ENCODE measurements at regions not wholly inside any gene's neighbourhood (a gene's known extent, or its start where the extent isn't known, plus 50 kb on each side); places are given as distances from the start of the nearest gene placed in this dataset.

DNA sequence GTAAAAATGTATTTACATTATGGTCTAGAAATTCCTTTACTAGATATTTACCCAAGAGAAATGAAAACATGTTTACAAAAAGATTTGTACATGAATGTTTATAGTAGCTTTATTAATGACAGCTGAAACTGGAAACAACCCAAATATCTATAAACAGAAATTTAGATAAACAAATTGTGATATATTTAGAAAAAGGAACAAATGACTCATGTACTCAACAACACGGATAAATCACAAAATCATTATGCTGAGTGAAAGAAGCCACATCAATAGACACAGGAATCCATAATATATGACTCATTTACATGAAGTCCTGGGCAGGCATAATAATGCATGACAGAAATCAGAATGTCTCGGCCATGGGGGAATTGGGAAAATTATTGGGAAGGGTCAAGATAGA, 1020.2 kb downstream of the SQOR start:
- TF ChIP-seq, protein P1, sequence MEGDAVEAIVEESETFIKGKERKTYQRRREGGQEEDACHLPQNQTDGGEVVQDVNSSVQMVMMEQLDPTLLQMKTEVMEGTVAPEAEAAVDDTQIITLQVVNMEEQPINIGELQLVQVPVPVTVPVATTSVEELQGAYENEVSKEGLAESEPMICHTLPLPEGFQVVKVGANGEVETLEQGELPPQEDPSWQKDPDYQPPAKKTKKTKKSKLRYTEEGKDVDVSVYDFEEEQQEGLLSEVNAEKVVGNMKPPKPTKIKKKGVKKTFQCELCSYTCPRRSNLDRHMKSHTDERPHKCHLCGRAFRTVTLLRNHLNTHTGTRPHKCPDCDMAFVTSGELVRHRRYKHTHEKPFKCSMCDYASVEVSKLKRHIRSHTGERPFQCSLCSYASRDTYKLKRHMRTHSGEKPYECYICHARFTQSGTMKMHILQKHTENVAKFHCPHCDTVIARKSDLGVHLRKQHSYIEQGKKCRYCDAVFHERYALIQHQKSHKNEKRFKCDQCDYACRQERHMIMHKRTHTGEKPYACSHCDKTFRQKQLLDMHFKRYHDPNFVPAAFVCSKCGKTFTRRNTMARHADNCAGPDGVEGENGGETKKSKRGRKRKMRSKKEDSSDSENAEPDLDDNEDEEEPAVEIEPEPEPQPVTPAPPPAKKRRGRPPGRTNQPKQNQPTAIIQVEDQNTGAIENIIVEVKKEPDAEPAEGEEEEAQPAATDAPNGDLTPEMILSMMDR (IDR thresholded peaks at IDR 0.05; ENCODE audit: insufficient read depth, low read depth, low read length, missing control alignments) = no peak
- H3K4me3 ChIP-seq (ENCODE audit: low read depth, low read length) = no peak overlapping the region
- DNase-seq (ENCODE audit: low read depth) = peak; percentile 46

DNA sequence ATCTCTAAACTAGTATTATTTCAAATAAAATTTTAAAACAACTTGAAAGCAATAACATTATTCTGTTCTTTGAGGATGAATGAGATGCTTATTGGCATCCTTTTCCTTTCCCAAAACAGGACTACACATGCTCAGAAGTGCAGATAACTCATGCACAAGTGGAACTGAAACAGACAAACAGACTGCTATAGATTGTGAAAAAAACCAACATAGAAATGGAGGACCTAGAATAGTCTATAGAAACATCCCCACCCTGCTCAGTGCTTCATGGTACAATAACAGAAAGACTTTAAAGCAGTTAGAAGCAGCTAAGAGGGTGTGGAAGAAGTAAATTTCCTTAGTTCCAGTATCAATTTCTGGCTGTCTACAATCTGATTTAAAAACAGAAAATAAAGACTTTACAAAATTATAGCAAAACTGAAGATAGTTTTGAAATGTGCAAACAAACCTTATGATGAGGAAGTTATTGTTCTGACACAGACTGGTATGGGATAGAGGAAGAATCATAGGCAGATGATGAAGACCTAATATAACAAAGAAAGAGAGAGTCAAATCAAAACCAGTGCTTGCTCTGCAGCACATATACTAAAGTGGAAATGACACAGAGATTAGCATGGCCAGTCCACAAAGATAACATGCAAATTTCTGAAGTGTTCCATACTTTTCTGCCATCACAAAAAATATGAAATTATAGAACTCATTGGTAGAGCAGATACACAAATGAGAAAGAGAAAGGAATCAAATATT, 1025.4 kb downstream of the SQOR start:
- DNase-seq (ENCODE audit: low read depth) = peak; percentile 48
- TF ChIP-seq, protein P1 (IDR thresholded peaks at IDR 0.05; ENCODE audit: insufficient read depth, low read depth, low read length, missing control alignments) = no peak
- peak overlapping the region; percentile 29 for H3K4me3 ChIP-seq (ENCODE audit: low read depth, low read length)

DNA sequence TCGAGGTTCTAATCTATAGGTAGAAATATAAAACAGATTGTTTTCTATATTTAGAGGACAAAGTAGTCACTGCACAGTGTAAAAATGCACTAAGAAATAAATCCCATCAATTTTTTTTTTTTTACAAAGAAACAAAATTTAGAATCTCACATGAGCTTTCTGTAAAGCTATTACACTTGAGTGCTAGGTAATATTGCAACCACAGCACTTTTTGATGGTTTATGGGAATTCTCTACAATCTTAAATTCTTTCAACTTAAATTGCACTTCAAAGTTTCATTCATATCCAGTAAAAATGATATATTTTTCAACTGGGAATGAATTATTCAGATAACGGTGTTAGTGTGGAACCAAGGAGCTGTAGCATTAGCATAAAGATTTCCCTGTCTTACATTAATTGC, 1035.4 kb downstream of the SQOR start:
- no peak for DNase-seq (ENCODE audit: low read depth)
- TF ChIP-seq, protein P1 (IDR thresholded peaks at IDR 0.05; ENCODE audit: insufficient read depth, low read depth, low read length, missing control alignments) = no peak

DNA sequence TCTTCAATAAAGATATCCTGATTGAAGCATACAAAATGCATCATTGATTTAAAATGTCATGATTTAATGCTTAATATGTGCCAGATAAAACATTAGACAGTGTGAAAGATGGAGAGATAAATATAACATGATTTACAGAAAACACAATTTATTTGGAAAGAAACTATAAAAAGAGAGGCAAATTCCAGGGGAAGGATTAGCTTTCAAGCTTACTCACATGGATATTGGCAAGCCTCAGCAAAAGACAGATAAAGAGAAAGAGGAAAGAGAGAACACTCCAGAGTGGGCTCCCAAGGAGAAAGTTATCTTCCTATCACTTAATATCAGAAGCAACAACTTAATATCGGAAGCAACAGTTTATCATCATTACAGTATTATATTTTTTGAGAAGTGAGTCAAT, 1036.5 kb downstream of the SQOR start:
- DNase-seq (ENCODE audit: low read depth) = no peak
- H3K4me3 ChIP-seq (ENCODE audit: low read depth, low read length) = no peak overlapping the region
- TF ChIP-seq, protein P1 (IDR thresholded peaks at IDR 0.05; ENCODE audit: insufficient read depth, low read depth, low read length, missing control alignments) = no peak

More for the DNA sequence above, 1035.4 kb downstream of the SQOR start:
- H3K4me3 ChIP-seq (ENCODE audit: low read depth, low read length) = no peak overlapping the region

DNA sequence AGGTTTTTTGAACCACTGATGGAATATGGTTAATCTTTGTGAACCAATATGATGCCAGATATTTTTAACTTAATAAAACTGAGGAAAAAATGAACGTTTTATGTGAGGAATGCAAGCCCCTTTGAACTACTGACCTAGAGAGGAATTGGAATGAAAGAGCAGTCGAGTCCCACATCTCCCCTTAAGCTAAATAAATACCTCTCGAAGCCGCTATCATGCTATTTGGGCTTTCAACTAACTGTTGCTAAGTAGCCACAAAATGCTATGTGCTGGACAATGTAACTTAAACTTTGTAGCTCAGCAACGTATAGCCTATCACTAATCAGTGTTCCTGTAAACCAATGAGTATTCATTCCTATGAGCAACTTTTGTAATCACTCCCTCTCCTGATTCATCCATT, 1037.2 kb downstream of the SQOR start:
- TF ChIP-seq, protein P1 (IDR thresholded peaks at IDR 0.05; ENCODE audit: insufficient read depth, low read depth, low read length, missing control alignments) = no peak
- H3K4me3 ChIP-seq (ENCODE audit: low read depth, low read length) = no peak overlapping the region
- DNase-seq (ENCODE audit: low read depth) = no peak

DNA sequence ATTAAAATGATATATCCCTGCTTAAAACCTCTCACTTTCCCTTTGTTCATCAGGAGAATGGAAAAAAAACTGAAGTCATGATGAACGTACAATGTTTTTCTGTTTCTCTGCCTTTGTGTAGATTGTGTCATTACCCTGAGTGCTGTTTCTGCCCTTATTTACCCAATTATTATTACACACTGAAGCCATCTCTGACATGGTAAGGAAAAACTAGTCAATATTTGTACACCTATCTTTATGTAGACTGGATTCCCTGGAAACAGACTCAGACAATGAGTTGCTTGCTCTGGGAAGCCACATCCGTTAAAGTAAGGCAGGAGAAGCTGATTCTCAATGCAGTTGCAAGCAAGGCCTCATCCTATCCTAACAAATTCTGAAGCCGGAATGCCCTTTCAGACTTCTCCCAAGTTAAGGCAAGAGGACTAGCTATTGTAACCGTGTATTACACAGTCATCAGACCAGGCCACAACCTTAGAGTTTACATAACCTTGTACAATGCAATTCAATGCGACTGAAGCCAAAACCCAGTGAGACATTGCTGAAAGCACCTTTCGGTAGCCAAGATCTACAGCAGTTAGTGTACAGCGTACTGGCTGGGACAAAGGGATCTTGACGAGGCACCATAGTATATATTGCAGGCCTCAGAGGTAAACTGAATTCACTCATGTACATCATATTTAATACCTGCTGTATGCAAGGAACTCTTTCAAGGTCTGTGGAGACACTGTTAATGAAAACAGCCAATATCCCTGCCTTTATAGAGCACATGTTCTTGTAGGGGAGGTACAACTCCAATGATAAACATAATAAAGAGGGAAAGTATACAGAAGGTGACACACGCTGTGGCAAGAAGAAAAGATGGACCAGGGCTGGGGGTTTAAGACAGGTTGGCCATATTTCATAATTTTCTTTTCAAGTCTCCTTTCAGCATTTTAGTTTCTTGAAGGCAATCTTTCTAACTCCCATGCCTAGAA, 1040.8 kb upstream of the SEMA6D start:
- no peak for DNase-seq (ENCODE audit: low read depth)
- H3K4me3 ChIP-seq (ENCODE audit: low read depth, low read length) = 0 out of 2 replicates have a peak overlapping the region, but pooled peaks have one; percentile 6
- TF ChIP-seq, protein P1 (IDR thresholded peaks at IDR 0.05; ENCODE audit: insufficient read depth, low read depth, low read length, missing control alignments) = no peak
